GM04504 (cell line): ENCODE measurements at regions not wholly inside any gene's neighbourhood (a gene's known extent, or its start where the extent isn't known, plus 50 kb on each side); places are given as distances from the start of the nearest gene placed in this dataset.
"Not testable (repeated sequence)": the region's sequence is repeated elsewhere in the genome, so short reads cannot be mapped to it uniquely, and the experiment has no call there.

ENCODE experiments used
- DNase-seq: peaks from one replicate; pipeline ENCODE4 v3.0.0-alpha.2; 2012; ENCODE audit warnings: low read depth

GRCh38 chr2:54031288-54031687 lies 60.5 kb upstream of the PSME4 start:
- DNase-seq = not testable (repeated sequence)

GRCh38 chr2:54030806-54031205 lies 60.0 kb upstream of the PSME4 start:
- no peak for DNase-seq

DNA sequence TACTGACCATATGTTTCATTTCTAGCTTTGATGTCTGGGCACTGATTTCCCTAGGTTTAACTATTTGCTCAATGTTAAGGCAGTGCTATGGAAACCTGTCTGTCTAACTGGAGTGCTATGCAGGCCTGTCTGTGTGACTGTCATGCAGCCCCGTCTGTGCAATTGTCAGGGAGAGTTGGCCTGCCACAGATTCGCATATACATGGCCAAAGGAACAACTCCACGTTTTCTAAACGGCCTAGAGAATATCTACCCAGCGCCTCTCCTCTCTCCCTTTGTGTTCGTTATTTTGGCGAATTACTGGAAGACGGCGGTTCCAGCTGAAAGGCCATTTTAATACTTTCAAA lies 59.6 kb upstream of the PSME4 start:
- no peak for DNase-seq

- DNase-seq = no peak
Measured at GRCh38 chr2:54029721-54030395, 59.1 kb upstream of the PSME4 start.

DNA sequence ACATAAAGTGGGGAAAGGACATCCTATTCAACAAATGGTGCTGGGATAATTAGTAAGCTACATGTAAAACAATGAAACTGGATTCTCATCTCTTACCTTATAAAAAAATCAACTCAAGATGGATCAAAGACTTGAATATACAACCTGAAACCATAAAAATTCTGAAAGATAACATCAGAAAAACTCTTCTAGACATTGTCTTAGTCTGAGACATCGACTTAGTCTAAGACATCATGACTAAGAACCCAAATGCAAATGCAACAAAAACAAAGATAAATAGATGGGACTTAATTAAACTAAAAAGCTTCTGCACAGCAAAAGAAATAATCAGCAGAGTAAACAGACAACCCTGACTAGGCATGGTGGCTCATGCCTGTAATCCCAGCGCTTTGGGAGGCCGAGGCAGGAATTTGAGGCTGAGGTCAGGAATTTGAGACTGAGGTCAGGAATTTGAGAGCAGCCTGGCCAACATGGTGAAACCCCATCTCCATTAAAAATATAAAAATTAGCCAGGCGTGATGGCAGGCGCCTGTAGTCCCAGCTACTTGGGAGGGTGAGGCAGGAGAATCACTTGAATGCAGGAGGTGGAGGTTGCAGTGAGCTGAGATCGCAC lies 54.8 kb upstream of the PSME4 start:
- DNase-seq = not testable (repeated sequence)

- no peak for DNase-seq
Measured at GRCh38 chr2:54024576-54024975, 53.8 kb upstream of the PSME4 start.

DNA sequence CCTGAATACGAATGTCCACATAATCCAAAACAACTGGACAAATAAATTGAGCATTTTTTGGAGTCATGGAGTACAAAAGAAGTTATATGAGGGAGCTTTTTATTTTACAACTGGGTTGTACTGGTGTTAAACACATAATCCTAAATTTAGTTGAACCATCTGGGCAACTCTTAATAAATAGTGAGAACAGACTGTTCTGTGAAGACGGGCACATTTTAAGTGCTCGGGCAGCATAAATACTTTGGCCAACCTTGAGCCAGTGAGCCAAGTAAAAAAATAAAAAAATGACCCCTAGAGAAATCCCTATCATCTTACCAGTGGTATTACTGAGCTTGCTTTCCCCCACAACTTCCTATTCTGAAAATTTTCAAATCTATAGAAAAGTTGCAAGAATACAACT lies 50.9 kb upstream of the PSME4 start:
- no peak for DNase-seq

DNA sequence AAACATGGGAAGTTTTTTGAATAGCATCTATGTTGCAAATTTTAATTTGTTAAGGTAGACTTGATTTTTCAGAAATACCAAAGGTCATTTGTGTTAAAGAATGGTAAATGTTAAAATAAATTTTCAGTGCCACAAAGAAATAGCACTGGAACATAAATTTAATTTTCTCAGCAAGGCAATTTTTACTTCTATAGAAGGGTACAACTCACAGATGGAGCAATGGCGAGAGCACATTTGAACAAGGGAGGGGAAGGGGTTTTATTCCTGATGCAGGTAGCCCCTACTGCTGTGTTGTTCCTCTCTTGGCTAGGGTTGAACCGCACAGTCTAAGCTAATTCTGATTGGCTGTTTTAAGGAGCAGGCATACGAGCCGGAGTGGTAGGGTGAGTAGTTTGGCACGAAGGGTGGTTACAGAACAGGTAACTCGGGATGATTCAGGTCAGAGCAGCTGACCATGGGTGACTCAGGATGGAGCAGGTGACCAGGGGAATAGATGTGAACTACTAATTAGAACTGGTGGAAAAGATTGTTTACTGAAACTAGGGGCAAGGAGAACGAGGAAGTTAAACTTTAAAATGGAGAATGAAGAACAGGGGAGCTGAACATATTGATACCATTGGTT lies 50.1 kb upstream of the PSME4 start:
- DNase-seq = no peak
